GM23338 (cell line): ENCODE measurements at regions not wholly inside any gene's neighbourhood (a gene's known extent, or its start where the extent isn't known, plus 50 kb on each side); places are given as distances from the start of the nearest gene placed in this dataset.

Experiments
- ATAC-seq: fragments of 200-7000 bp; cut with Tn5 transposase; 3 replicates; pipeline ENCODE4 v1.9.1; 2020
- DNase-seq: peaks from one replicate; pipeline ENCODE4 v3.0.0-alpha.2; 2015; ENCODE audit warnings: low spot score
- H2AFZ ChIP-seq: fragments of 200-600 bp; sonication (generic); 2 replicates; pipeline ENCODE4 v1.8.0; 2016; ENCODE audit warnings: antibody characterized with exemption, mild to moderate bottlenecking, moderate library complexity
- H3F3A ChIP-seq: fragments of 200-600 bp; sonication (generic); replicated peaks from 2 replicates; pipeline ENCODE4 v1.8.0; 2017; ENCODE audit warnings: antibody characterized with exemption, mixed run types, low read depth
- H3K27ac ChIP-seq: fragments of 200-600 bp; sonication (generic); 2 replicates; pipeline ENCODE4 v1.6.1; 2016; ENCODE audit warnings: low read depth
- H3K27me3 ChIP-seq: fragments of 200-600 bp; sonication (generic); 2 replicates; pipeline ENCODE4 v1.8.0; 2016; ENCODE audit warnings: mild to moderate bottlenecking, mixed run types, moderate library complexity; ENCODE audit not compliant: insufficient read depth
- H3K36me3 ChIP-seq: fragments of 200-600 bp; sonication (generic); 2 replicates; pipeline ENCODE4 v1.8.0; 2016; ENCODE audit warnings: mild to moderate bottlenecking; ENCODE audit not compliant: insufficient read depth
- H3K4me1 ChIP-seq: fragments of 200-600 bp; sonication (generic); 2 replicates; pipeline ENCODE4 v1.8.0; 2016; ENCODE audit warnings: mild to moderate bottlenecking, moderate library complexity; ENCODE audit not compliant: insufficient read depth
- H3K4me2 ChIP-seq: fragments of 200-600 bp; sonication (generic); 2 replicates; pipeline ENCODE4 v1.7.1; 2017; ENCODE audit warnings: mixed run types
- H3K4me3 ChIP-seq: fragments of 200-600 bp; sonication (generic); 2 replicates; pipeline ENCODE4 v1.6.1; 2016; ENCODE audit warnings: mixed run types
- H3K79me2 ChIP-seq: fragments of 200-600 bp; sonication (generic); replicated peaks from 2 replicates; pipeline ENCODE4 v1.8.0; 2017; ENCODE audit warnings: mild to moderate bottlenecking; ENCODE audit not compliant: insufficient read depth
- H3K9me2 ChIP-seq: fragments of 200-600 bp; sonication (generic); 2 replicates; pipeline ENCODE4 v1.8.0; 2017; ENCODE audit not compliant: insufficient read depth
- H4K20me1 ChIP-seq: fragments of 200-600 bp; sonication (generic); replicated peaks from 2 replicates; pipeline ENCODE4 v1.8.0; 2017; ENCODE audit warnings: mild to moderate bottlenecking; ENCODE audit not compliant: insufficient read depth
- H3K27ac Mint-ChIP-seq: 2 replicates; pipeline ENCODE4 v1.8.0; 2020; ENCODE audit warnings: inconsistent platforms, mild to moderate bottlenecking, moderate library complexity, mixed read lengths
- H3K27me3 Mint-ChIP-seq: 3 replicates; pipeline ENCODE4 v1.8.0; 2022; ENCODE audit warnings: low read depth, mild to moderate bottlenecking, moderate library complexity, mixed read lengths, inconsistent platforms; ENCODE audit not compliant: insufficient read depth, poor library complexity
- H3K36me3 Mint-ChIP-seq: 3 replicates; pipeline ENCODE4 v1.8.0; 2021; ENCODE audit warnings: low read depth, mild to moderate bottlenecking, inconsistent platforms, moderate library complexity, mixed read lengths
- H3K4me1 Mint-ChIP-seq: 3 replicates; pipeline ENCODE4 v1.8.0; 2020; ENCODE audit warnings: mild to moderate bottlenecking, inconsistent platforms, mixed read lengths
- H3K4me3 Mint-ChIP-seq: 3 replicates; pipeline ENCODE4 v1.8.0; 2021; ENCODE audit warnings: moderate library complexity, mild to moderate bottlenecking, inconsistent platforms, mixed read lengths
- H3K9me3 Mint-ChIP-seq: 3 replicates; pipeline ENCODE4 v1.8.0; 2020; ENCODE audit warnings: moderate library complexity, mild to moderate bottlenecking, inconsistent platforms, mixed read lengths
- CREB1 ChIP-seq: fragments of 250-450 bp; sonication (Bioruptor Pico); IDR thresholded peaks from 2 replicates; pipeline ENCODE4 v1.5.0; 2020; ENCODE audit warnings: low read depth, mild to moderate bottlenecking, moderate library complexity
- EZH2 ChIP-seq: fragments of 200-600 bp; sonication (generic); IDR thresholded peaks from one replicate; pipeline ENCODE4 v1.8.0; 2017; ENCODE audit warnings: antibody characterized with exemption, mild to moderate bottlenecking, low read depth; ENCODE audit not compliant: unreplicated experiment
- JUNB ChIP-seq: IDR thresholded peaks from one replicate; pipeline ENCODE4 v1.6.1; 2016; ENCODE audit warnings: antibody characterized with exemption; ENCODE audit not compliant: unreplicated experiment
- NANOG ChIP-seq: IDR thresholded peaks from 2 replicates; pipeline ENCODE4 v1.6.1; 2016; ENCODE audit warnings: antibody characterized with exemption, borderline replicate concordance
- POLR2AphosphoS5 ChIP-seq: IDR thresholded peaks from 2 replicates; pipeline ENCODE4 v1.6.1; 2016; ENCODE audit warnings: antibody characterized with exemption, low read depth
- STAT1 ChIP-seq: IDR thresholded peaks from one replicate; pipeline ENCODE4 v1.6.1; 2016; ENCODE audit warnings: antibody characterized with exemption; ENCODE audit not compliant: unreplicated experiment
- ZNF331 ChIP-seq: fragments of 250-450 bp; sonication (Bioruptor Pico); IDR thresholded peaks from 2 replicates; pipeline ENCODE4 v1.5.0; 2020; ENCODE audit warnings: low read depth, mild to moderate bottlenecking, moderate library complexity
- ZNF462 ChIP-seq: fragments of 250-450 bp; sonication (Bioruptor Pico); IDR thresholded peaks from 2 replicates; pipeline ENCODE4 v1.5.0; 2020; ENCODE audit warnings: mild to moderate bottlenecking, moderate library complexity
- TF ChIP-seq, protein P1 (sequence below), 2 experiments: fragments of 200-600 bp in 1 of 2; sonication (generic) in 1 of 2; conservative IDR thresholded peaks; 2 replicates each; pipeline versions ENCODE4 v1.5.1 to v1.6.1; 2016 to 2017; ENCODE audit warnings: antibody characterized with exemption in 2 of 2, low read depth in 2 of 2, mild to moderate bottlenecking in 2 of 2, moderate library complexity in 1 of 2

DNA sequence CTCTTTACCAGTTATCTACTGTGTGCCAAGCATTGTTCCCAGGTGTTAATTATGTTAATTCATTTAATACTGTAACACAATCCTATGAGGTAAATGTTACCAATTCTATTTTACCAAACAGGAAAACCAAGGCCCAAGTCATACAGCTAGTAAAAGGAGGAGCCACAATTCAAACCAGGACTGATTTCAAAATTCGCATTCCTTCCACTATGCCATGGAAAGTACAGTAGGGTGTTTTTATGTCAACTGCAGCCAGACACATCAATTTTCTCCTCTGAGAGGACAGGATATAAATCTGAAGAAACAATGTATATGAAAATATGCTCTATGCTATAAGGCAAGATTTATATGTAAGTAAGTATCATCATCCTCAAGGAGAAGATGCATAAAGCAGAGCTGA, 104.3 kb downstream of the RPL27A start:
- TF ChIP-seq, protein P1, sequence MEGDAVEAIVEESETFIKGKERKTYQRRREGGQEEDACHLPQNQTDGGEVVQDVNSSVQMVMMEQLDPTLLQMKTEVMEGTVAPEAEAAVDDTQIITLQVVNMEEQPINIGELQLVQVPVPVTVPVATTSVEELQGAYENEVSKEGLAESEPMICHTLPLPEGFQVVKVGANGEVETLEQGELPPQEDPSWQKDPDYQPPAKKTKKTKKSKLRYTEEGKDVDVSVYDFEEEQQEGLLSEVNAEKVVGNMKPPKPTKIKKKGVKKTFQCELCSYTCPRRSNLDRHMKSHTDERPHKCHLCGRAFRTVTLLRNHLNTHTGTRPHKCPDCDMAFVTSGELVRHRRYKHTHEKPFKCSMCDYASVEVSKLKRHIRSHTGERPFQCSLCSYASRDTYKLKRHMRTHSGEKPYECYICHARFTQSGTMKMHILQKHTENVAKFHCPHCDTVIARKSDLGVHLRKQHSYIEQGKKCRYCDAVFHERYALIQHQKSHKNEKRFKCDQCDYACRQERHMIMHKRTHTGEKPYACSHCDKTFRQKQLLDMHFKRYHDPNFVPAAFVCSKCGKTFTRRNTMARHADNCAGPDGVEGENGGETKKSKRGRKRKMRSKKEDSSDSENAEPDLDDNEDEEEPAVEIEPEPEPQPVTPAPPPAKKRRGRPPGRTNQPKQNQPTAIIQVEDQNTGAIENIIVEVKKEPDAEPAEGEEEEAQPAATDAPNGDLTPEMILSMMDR (conservative IDR thresholded peaks at IDR 0.05; ENCODE audit: low read depth in 2 of 2) = no peak
- Histone ChIP-seq H3K79me2 (no peaks in the 10 kb centered on the region), H3F3A (no peaks in the 10 kb centered on the region), H3K27ac (no peak overlapping the region), H3K36me3 (no peaks in the 10 kb centered on the region), H3K9me2 (0 out of 2 replicates have a peak, but pooled peaks cover 4% of the 10 kb centered on the region), H3K4me3 (no peak overlapping the region), H2AFZ (no peak overlapping the region), H3K4me2 (0 out of 2 replicates have a peak overlapping the region, but pooled peaks have one; percentile 44), H3K27me3 (no peaks in the 10 kb centered on the region), H4K20me1 (0 out of 2 replicates have a peak, but pooled peaks cover 3% of the 10 kb centered on the region), H3K4me1 (0 out of 2 replicates have a peak, but pooled peaks cover 4% of the 10 kb centered on the region)
- Mint-ChIP-seq H3K27me3 (no peaks in the 10 kb centered on the region), H3K27ac (no peak overlapping the region), H3K36me3 (no peaks in the 10 kb centered on the region), H3K4me3 (no peak overlapping the region), H3K9me3 (no peaks in the 10 kb centered on the region), H3K4me1 (peaks cover 20% of the 10 kb centered on the region)
- DNase-seq (peak; percentile 31), ATAC-seq (peak; percentile 50)

GRCh38 chr11:8787372-8787771, 104.8 kb downstream of the RPL27A start:
- H3K79me2 ChIP-seq = no peaks in the 10 kb centered on the region

More at GRCh38 chr11:8787372-8787771, 104.8 kb downstream of the RPL27A start:
- Histone ChIP-seq H3K4me3 (no peak overlapping the region), H3K27me3 (no peaks in the 10 kb centered on the region), H4K20me1 (0 out of 2 replicates have a peak, but pooled peaks cover 3% of the 10 kb centered on the region), H3K27ac (no peak overlapping the region), H3K4me2 (no peak overlapping the region), H3K9me2 (0 out of 2 replicates have a peak, but pooled peaks cover 4% of the 10 kb centered on the region), H3K36me3 (no peaks in the 10 kb centered on the region), H2AFZ (no peak overlapping the region), H3K4me1 (0 out of 2 replicates have a peak, but pooled peaks cover 4% of the 10 kb centered on the region), H3F3A (no peaks in the 10 kb centered on the region)
- no peaks in the 10 kb centered on the region for H3K9me3 Mint-ChIP-seq
- H3K4me1 Mint-ChIP-seq = peaks cover 20% of the 10 kb centered on the region
- no peaks in the 10 kb centered on the region for H3K36me3 Mint-ChIP-seq
- ATAC-seq (no peak), DNase-seq (no peak)
- no peak overlapping the region for H3K4me3 Mint-ChIP-seq
- no peak for TF ChIP-seq EZH2
- no peak for TF ChIP-seq ZNF331
- TF ChIP-seq POLR2AphosphoS5 = no peak
- no peak for TF ChIP-seq STAT1
- TF ChIP-seq NANOG = no peak
- TF ChIP-seq JUNB = no peak
- TF ChIP-seq, protein P1 (conservative IDR thresholded peaks at IDR 0.05; ENCODE audit: low read depth in 2 of 2) = no peak
- TF ChIP-seq ZNF462 = no peak
- TF ChIP-seq CREB1 (CRISPR knock-in tag) = no peak
- H3K27me3 Mint-ChIP-seq = no peaks in the 10 kb centered on the region
- H3K27ac Mint-ChIP-seq = no peak overlapping the region; the same call in 1 of the 2 replicates
